SK-N-SH (cell line): ENCODE measurements at regions not wholly inside any gene's neighbourhood (a gene's known extent, or its start where the extent isn't known, plus 50 kb on each side); places are given as distances from the start of the nearest gene placed in this dataset.
A peak's percentile ranks its signal among the peaks of the same experiment; 100 is the strongest.

Source experiments
- CTCF ChIA-PET: fragments of 300-600, 350-600 bp; formaldehyde crosslinking; extraction: SDS; loops from one replicate; lab custom pipeline; 2021; lab: Yijun Ruan, JAX
- POLR2A ChIA-PET: fragments of 350-600 bp; sonication (Branson Sonifier 250); formaldehyde crosslinking; extraction: SDS; loops from one replicate; lab custom pipeline; 2020; ENCODE audit warnings: antibody characterized with exemption, inconsistent platforms; lab: Yijun Ruan, JAX
- DNase-seq: peaks from one replicate; pipeline ENCODE4 v3.0.0; 2012
- H2AFZ ChIP-seq: fragments of 200-600 bp; sonication (generic); 2 replicates; pipeline ENCODE4 v1.8.1; 2016; ENCODE audit warnings: antibody characterized with exemption, mild to moderate bottlenecking, low read depth
- H3F3A ChIP-seq: fragments of 200-600 bp; sonication (generic); replicated peaks from 2 replicates; pipeline ENCODE3; 2016; ENCODE audit warnings: antibody characterized with exemption, mild to moderate bottlenecking; ENCODE audit not compliant: insufficient read depth
- H3K27ac ChIP-seq, 2 experiments: fragments of 200-500 bp in 1 of 2; fragments of 200-600 bp in 1 of 2; sonication (Bioruptor generic) in 1 of 2; sonication (generic), shearing (Covaris generic) in 1 of 2; 2 replicates each; pipeline versions ENCODE4 v1.5.1 to v1.6.1; 2014 to 2016; ENCODE audit warnings: low read depth in 2 of 2, inconsistent platforms in 1 of 2, low read length in 1 of 2, mild to moderate bottlenecking in 1 of 2, mixed read lengths in 1 of 2
- H3K27me3 ChIP-seq: fragments of 200-600 bp; sonication (generic), shearing (Covaris generic); 2 replicates; pipeline ENCODE4 v1.6.1; 2016; ENCODE audit warnings: mixed run types; ENCODE audit not compliant: insufficient read depth
- H3K36me3 ChIP-seq, 2 experiments: fragments of 200-500 bp in 1 of 2; fragments of 200-600 bp in 1 of 2; sonication (Bioruptor generic) in 1 of 2; sonication (generic) in 1 of 2; replicated peaks in 1 of 2; 2 replicates each; pipeline versions ENCODE3 to v1.5.1; 2014 to 2016; ENCODE audit warnings: low read length in 1 of 2, mild to moderate bottlenecking in 1 of 2; ENCODE audit not compliant: insufficient read depth in 2 of 2, control insufficient read depth in 1 of 2
- H3K4me1 ChIP-seq, 2 experiments: fragments of 200-500 bp in 1 of 2; fragments of 200-600 bp in 1 of 2; sonication (Bioruptor generic) in 1 of 2; sonication (generic), shearing (Covaris generic) in 1 of 2; 2 replicates each; pipeline versions ENCODE4 v1.5.1 to v1.6.1; 2014 to 2016; ENCODE audit warnings: low read depth in 1 of 2, low read length in 1 of 2, mixed run types in 1 of 2; ENCODE audit not compliant: insufficient read depth in 2 of 2, control insufficient read depth in 1 of 2
- H3K4me2 ChIP-seq: fragments of 200-600 bp; sonication (generic), shearing (Covaris generic); 2 replicates; pipeline ENCODE4 v1.6.1; 2017; ENCODE audit warnings: mixed run types
- H3K4me3 ChIP-seq, 2 experiments: fragments of 200-500 bp in 1 of 2; fragments of 200-600 bp in 1 of 2; sonication (Bioruptor generic) in 1 of 2; sonication (generic), shearing (Covaris generic) in 1 of 2; 2 replicates each; pipeline versions ENCODE4 v1.5.1 to v1.8.1; 2014 to 2016; ENCODE audit warnings: low read depth in 2 of 2, inconsistent platforms in 1 of 2, low read length in 1 of 2, mild to moderate bottlenecking in 1 of 2, mixed read lengths in 1 of 2, moderate library complexity in 1 of 2
- H3K79me2 ChIP-seq: fragments of 200-600 bp; sonication (generic); 2 replicates; pipeline ENCODE4 v1.8.1; 2017; ENCODE audit warnings: mild to moderate bottlenecking; ENCODE audit not compliant: insufficient read depth
- H3K9ac ChIP-seq: fragments of 200-600 bp; sonication (generic); 2 replicates; pipeline ENCODE4 v1.6.1; 2017; ENCODE audit warnings: mixed run types
- H3K9me2 ChIP-seq: fragments of 200-600 bp; sonication (generic); 2 replicates; pipeline ENCODE4 v1.6.1; 2017; ENCODE audit warnings: mixed run types
- H3K9me3 ChIP-seq: fragments of 200-600 bp; sonication (generic); 2 replicates; pipeline ENCODE4 v1.6.1; 2017; ENCODE audit warnings: mixed run types, mild to moderate bottlenecking, moderate library complexity
- H4K20me1 ChIP-seq: fragments of 200-600 bp; sonication (generic); 2 replicates; pipeline ENCODE4 v1.6.1; 2017; ENCODE audit warnings: mild to moderate bottlenecking, mixed run types; ENCODE audit not compliant: insufficient read depth
- ELF1 ChIP-seq: IDR thresholded peaks from 2 replicates; pipeline ENCODE4 v1.4.0; 2012
- FOSL2 ChIP-seq: IDR thresholded peaks from 2 replicates; pipeline ENCODE4 v1.4.0; 2012; ENCODE audit warnings: low read depth, mild to moderate bottlenecking, moderate library complexity, borderline replicate concordance
- GABPA ChIP-seq: IDR thresholded peaks from 2 replicates; pipeline ENCODE4 v1.4.0; 2012; ENCODE audit warnings: low read depth, mild to moderate bottlenecking
- MAX ChIP-seq: IDR thresholded peaks from 2 replicates; pipeline ENCODE4 v1.4.0; 2012; ENCODE audit warnings: low read depth
- MEF2A ChIP-seq: IDR thresholded peaks from 2 replicates; pipeline ENCODE4 v1.4.0; 2012; ENCODE audit warnings: low read depth, borderline replicate concordance
- NRF1 ChIP-seq: IDR thresholded peaks from 2 replicates; pipeline ENCODE4 v1.6.1; 2012; ENCODE audit warnings: low read depth, mild to moderate bottlenecking, low read length
- POLR2AphosphoS5 ChIP-seq: IDR thresholded peaks from 2 replicates; pipeline ENCODE4 v1.6.1; 2012; ENCODE audit warnings: low read depth, low read length
- RAD21 ChIP-seq: IDR thresholded peaks from 2 replicates; pipeline ENCODE4 v1.6.1; 2012; ENCODE audit warnings: mild to moderate bottlenecking, low read length
- REST ChIP-seq: IDR thresholded peaks from 2 replicates; pipeline ENCODE4 v1.6.1; 2012; ENCODE audit warnings: mild to moderate bottlenecking, low read depth, low read length, moderate library complexity
- RFX5 ChIP-seq: IDR thresholded peaks from 2 replicates; pipeline ENCODE4 v1.6.1; 2012; ENCODE audit warnings: mild to moderate bottlenecking, improper control_type of control experiment, low read length
- RXRA ChIP-seq: IDR thresholded peaks from 2 replicates; pipeline ENCODE4 v1.4.0; 2012; ENCODE audit warnings: low read depth, mild to moderate bottlenecking, borderline replicate concordance
- SMC3 ChIP-seq: IDR thresholded peaks from 2 replicates; pipeline ENCODE4 v1.6.1; 2012; ENCODE audit warnings: low read depth, low read length, improper control_type of control experiment
- TCF12 ChIP-seq: IDR thresholded peaks from 2 replicates; pipeline ENCODE4 v1.4.0; 2012
- TEAD4 ChIP-seq: IDR thresholded peaks from 2 replicates; pipeline ENCODE4 v1.4.0; 2012; ENCODE audit warnings: mild to moderate bottlenecking, borderline replicate concordance; ENCODE audit not compliant: insufficient read depth
- WGBS: methylation state at CpG from one replicate; pipeline ENCODE4 v1.1.6; 2017; ENCODE audit warnings: low lambda C conversion rate; 5-methylcytosine and 5-hydroxymethylcytosine counted together
- TF ChIP-seq, protein P1 (sequence below): IDR thresholded peaks from 2 replicates; pipeline ENCODE4 v1.4.0; 2012; ENCODE audit warnings: low read depth, borderline replicate concordance
- TF ChIP-seq, protein P2 (sequence below): fragments of 150-350 bp; IDR thresholded peaks from 2 replicates; pipeline ENCODE4 v1.6.1; 2017; ENCODE audit warnings: antibody characterized with exemption, low read length, low read depth, borderline replicate concordance
- TF ChIP-seq, protein P3 (sequence below): IDR thresholded peaks from 2 replicates; pipeline ENCODE4 v1.4.0; 2012; ENCODE audit warnings: low read depth, borderline replicate concordance
- TF ChIP-seq, protein P4 (sequence below): IDR thresholded peaks from 2 replicates; pipeline ENCODE4; 2012

GRCh38 chr3:139173372-139174108, 128.8 kb upstream of the PRR23C start:
- Histone ChIP-seq H3K4me3 (no peak overlapping the region; a peak in 1 of 4 replicates), H3K9me3 (no peaks in the 10 kb centered on the region), H2AFZ (0 out of 2 replicates have a peak overlapping the region, but pooled peaks have one; percentile 41), H3K36me3 (no peaks in the 10 kb centered on the region), H3K27ac (no peak overlapping the region), H3K9ac (no peak overlapping the region)
- no peak for DNase-seq
- WGBS: 43% methylated on average over 9 of the region's 9 CpGs
- TF ChIP-seq RXRA (no peak), ELF1 (no peak), RFX5 (no peak), GABPA (no peak), REST (no peak), TCF12 (no peak), MAX (no peak), FOSL2 (no peak), TEAD4 (no peak), MEF2A (no peak)
- TF ChIP-seq, protein P1, sequence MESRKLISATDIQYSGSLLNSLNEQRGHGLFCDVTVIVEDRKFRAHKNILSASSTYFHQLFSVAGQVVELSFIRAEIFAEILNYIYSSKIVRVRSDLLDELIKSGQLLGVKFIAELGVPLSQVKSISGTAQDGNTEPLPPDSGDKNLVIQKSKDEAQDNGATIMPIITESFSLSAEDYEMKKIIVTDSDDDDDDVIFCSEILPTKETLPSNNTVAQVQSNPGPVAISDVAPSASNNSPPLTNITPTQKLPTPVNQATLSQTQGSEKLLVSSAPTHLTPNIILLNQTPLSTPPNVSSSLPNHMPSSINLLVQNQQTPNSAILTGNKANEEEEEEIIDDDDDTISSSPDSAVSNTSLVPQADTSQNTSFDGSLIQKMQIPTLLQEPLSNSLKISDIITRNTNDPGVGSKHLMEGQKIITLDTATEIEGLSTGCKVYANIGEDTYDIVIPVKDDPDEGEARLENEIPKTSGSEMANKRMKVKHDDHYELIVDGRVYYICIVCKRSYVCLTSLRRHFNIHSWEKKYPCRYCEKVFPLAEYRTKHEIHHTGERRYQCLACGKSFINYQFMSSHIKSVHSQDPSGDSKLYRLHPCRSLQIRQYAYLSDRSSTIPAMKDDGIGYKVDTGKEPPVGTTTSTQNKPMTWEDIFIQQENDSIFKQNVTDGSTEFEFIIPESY: no peak
- TF ChIP-seq, all 33 proteins: peak for 0
- no peaks in the 10 kb centered on the region for H3K9me2 ChIP-seq
- POLR2A ChIA-PET: no interaction called here
- no peaks in the 10 kb centered on the region for H3K4me1 ChIP-seq
- H3F3A ChIP-seq: no peaks in the 10 kb centered on the region
- H3K79me2 ChIP-seq: no peaks in the 10 kb centered on the region
- peak overlapping the region; percentile 60 for H3K4me2 ChIP-seq
- H4K20me1 ChIP-seq: no peaks in the 10 kb centered on the region
- H3K27me3 ChIP-seq: no peaks in the 10 kb centered on the region
- CTCF ChIA-PET: no interaction called here

- no peaks in the 10 kb centered on the region for H3K9me2 ChIP-seq
- H3K36me3 ChIP-seq: no peaks in the 10 kb centered on the region
- no peak overlapping the region for H3K4me2 ChIP-seq
- 86% methylated on average over 2 of the region's 2 CpGs for WGBS
- DNase-seq: no peak
- H3F3A ChIP-seq: no peaks in the 10 kb centered on the region
- no peaks in the 10 kb centered on the region for H3K4me1 ChIP-seq
- POLR2A ChIA-PET: no interaction called here
- no peak for TF ChIP-seq RAD21
- TF ChIP-seq, protein P2, sequence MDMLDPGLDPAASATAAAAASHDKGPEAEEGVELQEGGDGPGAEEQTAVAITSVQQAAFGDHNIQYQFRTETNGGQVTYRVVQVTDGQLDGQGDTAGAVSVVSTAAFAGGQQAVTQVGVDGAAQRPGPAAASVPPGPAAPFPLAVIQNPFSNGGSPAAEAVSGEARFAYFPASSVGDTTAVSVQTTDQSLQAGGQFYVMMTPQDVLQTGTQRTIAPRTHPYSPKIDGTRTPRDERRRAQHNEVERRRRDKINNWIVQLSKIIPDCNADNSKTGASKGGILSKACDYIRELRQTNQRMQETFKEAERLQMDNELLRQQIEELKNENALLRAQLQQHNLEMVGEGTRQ: no peak
- TF ChIP-seq POLR2AphosphoS5: no peak
- TF ChIP-seq, protein P3, sequence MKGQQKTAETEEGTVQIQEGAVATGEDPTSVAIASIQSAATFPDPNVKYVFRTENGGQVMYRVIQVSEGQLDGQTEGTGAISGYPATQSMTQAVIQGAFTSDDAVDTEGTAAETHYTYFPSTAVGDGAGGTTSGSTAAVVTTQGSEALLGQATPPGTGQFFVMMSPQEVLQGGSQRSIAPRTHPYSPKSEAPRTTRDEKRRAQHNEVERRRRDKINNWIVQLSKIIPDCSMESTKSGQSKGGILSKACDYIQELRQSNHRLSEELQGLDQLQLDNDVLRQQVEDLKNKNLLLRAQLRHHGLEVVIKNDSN: no peak
- no peak for TF ChIP-seq SMC3
- TF ChIP-seq MEF2A: no peak
- TF ChIP-seq NRF1: no peak
- TF ChIP-seq, protein P4, sequence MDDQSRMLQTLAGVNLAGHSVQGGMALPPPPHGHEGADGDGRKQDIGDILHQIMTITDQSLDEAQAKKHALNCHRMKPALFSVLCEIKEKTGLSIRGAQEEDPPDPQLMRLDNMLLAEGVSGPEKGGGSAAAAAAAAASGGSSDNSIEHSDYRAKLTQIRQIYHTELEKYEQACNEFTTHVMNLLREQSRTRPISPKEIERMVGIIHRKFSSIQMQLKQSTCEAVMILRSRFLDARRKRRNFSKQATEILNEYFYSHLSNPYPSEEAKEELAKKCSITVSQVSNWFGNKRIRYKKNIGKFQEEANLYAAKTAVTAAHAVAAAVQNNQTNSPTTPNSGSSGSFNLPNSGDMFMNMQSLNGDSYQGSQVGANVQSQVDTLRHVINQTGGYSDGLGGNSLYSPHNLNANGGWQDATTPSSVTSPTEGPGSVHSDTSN: no peak
- TF ChIP-seq, all 33 proteins: peak for 0
- Histone ChIP-seq H3K9ac (no peak overlapping the region), H4K20me1 (no peaks in the 10 kb centered on the region), H3K4me3 (no peak overlapping the region), H2AFZ (no peak overlapping the region), H3K27ac (no peak overlapping the region), H3K9me3 (no peaks in the 10 kb centered on the region), H3K79me2 (no peaks in the 10 kb centered on the region), H3K27me3 (no peaks in the 10 kb centered on the region)
- CTCF ChIA-PET: interaction anchor here (0.7 to 0.8 kb wide), 2 partner anchors 39 to 149 kb away, joined by 3 read pairs; no protein-coding TSS in a partner anchor
These were observed 135.8 kb upstream of the PRR23C start for GRCh38 chr3:139180489-139180888.
